ENCODE measurements at regions not wholly inside any gene's neighbourhood (a gene's known extent, or its start where the extent isn't known, plus 50 kb on each side); places are given as distances from the start of the nearest gene placed in this dataset.

GRCh38 chr9:96087669-96088299, 212.3 kb downstream of the ERCC6L2 start:
- Mint-ChIP-seq H3K4me3 (no peak overlapping the region), H3K36me3 (no peaks in the 10 kb centered on the region), H3K27me3 (peaks cover 14 to 17% (median 14%) of the 10 kb centered on the region in 3 donors), H3K9me3 (peaks cover 0 to 7% (median 4%) of the 10 kb centered on the region in 7 donors), H3K27ac (no peak overlapping the region), H3K4me1 (no peaks in the 10 kb centered on the region)
- DNase-seq = no peak
- ATAC-seq (ENCODE audit: low read depth in 2 of 2) = no peak

GRCh38 chr9:96086936-96087571, 211.6 kb downstream of the ERCC6L2 start:
- Mint-ChIP-seq H3K27me3 (peaks cover 14 to 22% (median 17%) of the 10 kb centered on the region in 3 donors), H3K27ac (no peak overlapping the region), H3K4me3 (no peak overlapping the region), H3K36me3 (no peaks in the 10 kb centered on the region), H3K9me3 (peaks cover 0 to 5% (median 3%) of the 10 kb centered on the region in 7 donors), H3K4me1 (no peaks in the 10 kb centered on the region)
- ATAC-seq (ENCODE audit: low read depth in 2 of 2) = no peak
- no peak for DNase-seq

- no peak overlapping the region for H3K4me3 Mint-ChIP-seq
- no peaks in the 10 kb centered on the region for H3K36me3 Mint-ChIP-seq
- peaks cover 18 to 22% (median 18%) of the 10 kb centered on the region in 3 donors for H3K27me3 Mint-ChIP-seq
- ATAC-seq (ENCODE audit: low read depth in 2 of 2) = no peak
- H3K4me1 Mint-ChIP-seq = no peaks in the 10 kb centered on the region
- peaks cover 0 to 4% (median 0%) of the 10 kb centered on the region in 7 donors for H3K9me3 Mint-ChIP-seq
- no peak for DNase-seq
- no peak overlapping the region for H3K27ac Mint-ChIP-seq
These were observed 210.1 kb downstream of the ERCC6L2 start for GRCh38 chr9:96085491-96086143.

GRCh38 chr9:96084331-96084734, 208.8 kb downstream of the ERCC6L2 start:
- H3K36me3 Mint-ChIP-seq = no peaks in the 10 kb centered on the region
- H3K27me3 Mint-ChIP-seq = peaks cover 18 to 23% (median 22%) of the 10 kb centered on the region in 3 donors
- H3K4me1 Mint-ChIP-seq = no peaks in the 10 kb centered on the region
- H3K27ac Mint-ChIP-seq = no peak overlapping the region
- H3K4me3 Mint-ChIP-seq = no peak overlapping the region
- DNase-seq = no peak
- H3K9me3 Mint-ChIP-seq = peaks cover 0 to 4% (median 0%) of the 10 kb centered on the region in 7 donors
- no peak for ATAC-seq (ENCODE audit: low read depth in 2 of 2)

- Mint-ChIP-seq H3K36me3 (no peaks in the 10 kb centered on the region), H3K4me1 (no peaks in the 10 kb centered on the region), H3K9me3 (no peaks in the 10 kb centered on the region), H3K27me3 (peaks cover 10 to 21% (median 10%) of the 10 kb centered on the region in 3 donors), H3K27ac (no peak overlapping the region), H3K4me3 (peak overlapping the region in 1 of 8 donors; percentile 26)
- DNase-seq (no peak), ATAC-seq (ENCODE audit: low read depth in 2 of 2) (no peak)
These were observed 207.2 kb downstream of the ERCC6L2 start for GRCh38 chr9:96082516-96083232.

GRCh38 chr9:96080364-96080763, 204.9 kb downstream of the ERCC6L2 start:
- H3K27ac Mint-ChIP-seq = peak overlapping the region in 1 of 6 donors; percentile 35
- DNase-seq = no peak

GRCh38 chr9:96079779-96080178, 204.3 kb downstream of the ERCC6L2 start:
- H3K4me3 Mint-ChIP-seq = no peak overlapping the region
- DNase-seq = no peak
- ATAC-seq (ENCODE audit: low read depth in 2 of 2) = no peak
- no peaks in the 10 kb centered on the region for H3K4me1 Mint-ChIP-seq
- no peaks in the 10 kb centered on the region for H3K9me3 Mint-ChIP-seq
- no peaks in the 10 kb centered on the region for H3K36me3 Mint-ChIP-seq
- no peak overlapping the region for H3K27ac Mint-ChIP-seq
- peaks cover 5 to 12% (median 8%) of the 10 kb centered on the region in 3 donors for H3K27me3 Mint-ChIP-seq

More at GRCh38 chr9:96080364-96080763, 204.9 kb downstream of the ERCC6L2 start:
- Mint-ChIP-seq H3K4me3 (no peak overlapping the region), H3K9me3 (no peaks in the 10 kb centered on the region), H3K36me3 (no peaks in the 10 kb centered on the region), H3K4me1 (no peaks in the 10 kb centered on the region), H3K27me3 (peaks cover 5 to 12% (median 8%) of the 10 kb centered on the region in 3 donors)
- ATAC-seq (ENCODE audit: low read depth in 2 of 2) = no peak

- no peak overlapping the region for H3K27ac Mint-ChIP-seq
- ATAC-seq (ENCODE audit: low read depth in 2 of 2) (no peak), DNase-seq (no peak)
- H3K27me3 Mint-ChIP-seq = peaks cover 7 to 15% (median 12%) of the 10 kb centered on the region in 3 donors
- H3K9me3 Mint-ChIP-seq = no peaks in the 10 kb centered on the region
- H3K36me3 Mint-ChIP-seq = no peaks in the 10 kb centered on the region
- H3K4me1 Mint-ChIP-seq = no peaks in the 10 kb centered on the region
- no peak overlapping the region for H3K4me3 Mint-ChIP-seq
These were observed 203.5 kb downstream of the ERCC6L2 start for GRCh38 chr9:96078897-96079490.

- no peaks in the 10 kb centered on the region for H3K9me3 Mint-ChIP-seq
- H3K27ac Mint-ChIP-seq = no peak overlapping the region
- peaks cover 7 to 11% (median 9%) of the 10 kb centered on the region in 3 donors for H3K27me3 Mint-ChIP-seq
- DNase-seq = no peak
- no peaks in the 10 kb centered on the region for H3K4me1 Mint-ChIP-seq
- no peak overlapping the region for H3K4me3 Mint-ChIP-seq
- ATAC-seq (ENCODE audit: low read depth in 2 of 2) = no peak
- H3K36me3 Mint-ChIP-seq = no peaks in the 10 kb centered on the region
These were observed 200.3 kb downstream of the ERCC6L2 start for GRCh38 chr9:96075757-96076156.

GRCh38 chr9:96075111-96075510, 199.6 kb downstream of the ERCC6L2 start:
- H3K27ac Mint-ChIP-seq = no peak overlapping the region
- no peaks in the 10 kb centered on the region for H3K4me1 Mint-ChIP-seq

GRCh38 chr9:96073531-96074480, 198.3 kb downstream of the ERCC6L2 start:
- DNase-seq (no peak), ATAC-seq (ENCODE audit: low read depth in 2 of 2) (no peak)
- Mint-ChIP-seq H3K36me3 (no peaks in the 10 kb centered on the region), H3K4me1 (no peaks in the 10 kb centered on the region), H3K27me3 (peaks cover 10 to 15% (median 13%) of the 10 kb centered on the region in 3 donors), H3K9me3 (no peaks in the 10 kb centered on the region), H3K4me3 (no peak overlapping the region), H3K27ac (no peak overlapping the region)

More at GRCh38 chr9:96075111-96075510, 199.6 kb downstream of the ERCC6L2 start:
- no peak for ATAC-seq (ENCODE audit: low read depth in 2 of 2)
- Mint-ChIP-seq H3K9me3 (no peaks in the 10 kb centered on the region), H3K36me3 (no peaks in the 10 kb centered on the region), H3K27me3 (peaks cover 7 to 9% (median 9%) of the 10 kb centered on the region in 3 donors), H3K4me3 (no peak overlapping the region)
- DNase-seq = no peak

GRCh38 chr9:96072930-96073329, 197.4 kb downstream of the ERCC6L2 start:
- Mint-ChIP-seq H3K4me1 (no peaks in the 10 kb centered on the region), H3K36me3 (no peaks in the 10 kb centered on the region), H3K27me3 (peaks cover 10 to 15% (median 15%) of the 10 kb centered on the region in 3 donors), H3K27ac (no peak overlapping the region), H3K9me3 (no peaks in the 10 kb centered on the region), H3K4me3 (no peak overlapping the region)
- DNase-seq (no peak), ATAC-seq (ENCODE audit: low read depth in 2 of 2) (no peak)
